A673 (cell line): ENCODE measurements at regions not wholly inside any gene's neighbourhood (a gene's known extent, or its start where the extent isn't known, plus 50 kb on each side); places are given as distances from the start of the nearest gene placed in this dataset.

Experiments
- CTCF ChIP-seq: fragments of 300-800, 200-600 bp; sonication (generic); conservative IDR thresholded peaks from 2 replicates; pipeline ENCODE4 v1.5.1; 2017; ENCODE audit warnings: low read depth, mild to moderate bottlenecking, antibody characterized with exemption, low read length, moderate library complexity, mixed read lengths
- EZH2 ChIP-seq: fragments of 200-600 bp; sonication (generic); IDR thresholded peaks from 2 replicates; pipeline ENCODE4 v1.6.1; 2017; ENCODE audit warnings: borderline replicate concordance, low read depth, mild to moderate bottlenecking, mixed read lengths, antibody characterized with exemption, low read length; ENCODE audit not compliant: poor library complexity, severe bottlenecking

GRCh38 chr6:169146521-169146920, 107.1 kb downstream of the THBS2 start:
- TF ChIP-seq CTCF (no peak), EZH2 (no peak)
